ENCODE measurements at regions not wholly inside any gene's neighbourhood (a gene's known extent, or its start where the extent isn't known, plus 50 kb on each side); places are given as distances from the start of the nearest gene placed in this dataset.

- TF ChIP-seq CTCF (IDR thresholded peaks at IDR 0.05; ENCODE audit: low read length) (peak; percentile 65), EZH2 (optimal IDR thresholded peaks at IDR 0.05; ENCODE audit: low read depth, low read length) (no peak), EZH2phosphoT487 (IDR thresholded peaks at IDR 0.05; ENCODE audit: low read length) (no peak)
- Histone ChIP-seq H4K20me1 (ENCODE audit: insufficient read depth, low read length) (no peaks in the 10 kb centered on the region), H3K9ac (ENCODE audit: low read length) (no peak overlapping the region), H3K9me3 (replicated peaks; ENCODE audit: insufficient read depth, low read length) (no peaks in the 10 kb centered on the region), H3K4me3 (ENCODE audit: low read length) (no peak overlapping the region), H2AFZ (ENCODE audit: low read length) (no peak overlapping the region), H3K27ac (ENCODE audit: low read length) (no peak overlapping the region), H3K79me2 (ENCODE audit: low read length) (no peaks in the 10 kb centered on the region), H3K36me3 (replicated peaks; ENCODE audit: insufficient read depth, low read length) (no peaks in the 10 kb centered on the region), H3K4me2 (ENCODE audit: low read depth, low read length) (no peak overlapping the region), H3F3A (ENCODE audit: insufficient read depth, low read length) (no peaks in the 10 kb centered on the region), H3K9me2 (replicated peaks; ENCODE audit: insufficient read depth, low read length) (no peaks in the 10 kb centered on the region), H3K27me3 (replicated peaks; ENCODE audit: insufficient read depth, low read length) (no peaks in the 10 kb centered on the region), H3K4me1 (ENCODE audit: low read length) (no peaks in the 10 kb centered on the region)
- no peak for DNase-seq
Observed at GRCh38 chr9:107137495-107138202, 145.4 kb upstream of the RAD23B start.

DNA sequence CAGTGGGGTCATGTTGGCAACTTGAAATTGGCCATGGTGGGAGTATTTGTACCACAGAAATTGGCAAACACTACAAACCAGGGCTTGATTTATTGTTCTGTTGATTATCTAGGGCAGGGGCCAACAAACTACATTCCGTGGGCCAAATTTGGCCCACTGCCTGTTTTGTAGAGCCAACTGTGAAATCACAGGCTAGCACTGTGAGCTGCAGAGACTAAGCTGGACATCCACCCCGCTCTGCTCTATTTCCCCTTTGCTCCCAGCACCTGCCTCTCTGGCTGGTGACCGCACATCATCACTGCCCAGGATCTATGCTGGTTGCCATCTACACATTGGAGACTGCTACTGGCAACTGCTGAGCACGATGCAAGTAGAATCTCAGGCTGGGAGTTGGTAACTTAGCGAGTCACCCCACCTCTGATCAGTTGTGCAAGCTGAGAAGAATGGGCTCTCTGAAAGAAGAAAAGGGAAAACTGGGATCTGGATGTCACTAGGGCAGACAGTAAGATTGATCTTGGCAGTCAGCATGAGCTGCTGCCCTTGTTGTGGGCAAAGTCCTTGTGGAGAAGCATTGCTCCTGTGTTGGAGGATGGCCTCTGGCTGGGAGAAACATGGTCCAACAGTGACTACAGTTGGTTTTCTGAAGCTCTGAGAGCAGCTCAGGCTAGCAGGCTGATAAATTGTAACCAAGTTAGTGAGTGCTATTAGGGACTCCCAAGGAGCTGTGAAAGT lies 144.7 kb upstream of the RAD23B start:
- H3K4me3 ChIP-seq (ENCODE audit: low read length), result no peak overlapping the region
- no peaks in the 10 kb centered on the region for H3K79me2 ChIP-seq (ENCODE audit: low read length)
- no peaks in the 10 kb centered on the region for H3K36me3 ChIP-seq (replicated peaks; ENCODE audit: insufficient read depth, low read length)
- no peaks in the 10 kb centered on the region for H3K4me1 ChIP-seq (ENCODE audit: low read length)
- DNase-seq, result no peak
- no peaks in the 10 kb centered on the region for H4K20me1 ChIP-seq (ENCODE audit: insufficient read depth, low read length)
- no peaks in the 10 kb centered on the region for H3K27me3 ChIP-seq (replicated peaks; ENCODE audit: insufficient read depth, low read length)
- H3K4me2 ChIP-seq (ENCODE audit: low read depth, low read length), result no peak overlapping the region
- H3K9me2 ChIP-seq (replicated peaks; ENCODE audit: insufficient read depth, low read length), result no peaks in the 10 kb centered on the region
- H3K9ac ChIP-seq (ENCODE audit: low read length), result no peak overlapping the region
- H2AFZ ChIP-seq (ENCODE audit: low read length), result no peak overlapping the region
- H3F3A ChIP-seq (ENCODE audit: insufficient read depth, low read length), result no peaks in the 10 kb centered on the region
- H3K27ac ChIP-seq (ENCODE audit: low read length), result no peak overlapping the region
- H3K9me3 ChIP-seq (replicated peaks; ENCODE audit: insufficient read depth, low read length), result no peaks in the 10 kb centered on the region
- TF ChIP-seq EZH2phosphoT487 (IDR thresholded peaks at IDR 0.05; ENCODE audit: low read length) (no peak), EZH2 (optimal IDR thresholded peaks at IDR 0.05; ENCODE audit: low read depth, low read length) (no peak), CTCF (IDR thresholded peaks at IDR 0.05; ENCODE audit: low read length) (no peak)

DNA sequence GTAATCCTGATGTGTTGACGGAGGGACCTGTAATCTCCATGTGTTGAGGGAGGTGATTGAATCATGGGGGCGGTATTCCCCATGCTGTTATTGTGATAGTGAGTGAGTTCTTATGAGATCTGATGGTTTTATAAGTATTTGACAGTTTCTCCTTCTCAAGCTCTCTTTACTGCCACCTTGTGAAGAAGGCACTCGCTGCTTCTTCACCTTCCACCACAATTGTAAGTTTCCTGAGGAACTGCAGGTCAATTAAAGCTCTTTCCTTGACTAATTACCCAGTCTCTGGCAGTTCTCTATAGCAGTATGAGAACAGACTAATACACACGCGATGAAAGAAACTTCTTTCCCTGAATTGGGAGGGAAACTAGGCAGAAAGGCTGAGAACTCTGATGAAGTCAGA lies 141.1 kb upstream of the RAD23B start:
- no peaks in the 10 kb centered on the region for H3K79me2 ChIP-seq (ENCODE audit: low read length)
- no peaks in the 10 kb centered on the region for H3K4me1 ChIP-seq (ENCODE audit: low read length)
- no peaks in the 10 kb centered on the region for H4K20me1 ChIP-seq (ENCODE audit: insufficient read depth, low read length)
- H3K27me3 ChIP-seq (replicated peaks; ENCODE audit: insufficient read depth, low read length), result no peaks in the 10 kb centered on the region
- no peak overlapping the region for H3K27ac ChIP-seq (ENCODE audit: low read length)
- no peak overlapping the region for H3K4me3 ChIP-seq (ENCODE audit: low read length)
- no peak overlapping the region for H3K9ac ChIP-seq (ENCODE audit: low read length)
- DNase-seq, result peak; percentile 27
- H2AFZ ChIP-seq (ENCODE audit: low read length), result no peak overlapping the region
- TF ChIP-seq EZH2 (optimal IDR thresholded peaks at IDR 0.05; ENCODE audit: low read depth, low read length) (no peak), CTCF (IDR thresholded peaks at IDR 0.05; ENCODE audit: low read length) (peak; percentile 42)
- H3K9me2 ChIP-seq (replicated peaks; ENCODE audit: insufficient read depth, low read length), result no peaks in the 10 kb centered on the region
- H3K36me3 ChIP-seq (replicated peaks; ENCODE audit: insufficient read depth, low read length), result no peaks in the 10 kb centered on the region
- H3F3A ChIP-seq (ENCODE audit: insufficient read depth, low read length), result no peaks in the 10 kb centered on the region
- no peak overlapping the region for H3K4me2 ChIP-seq (ENCODE audit: low read depth, low read length)
- no peaks in the 10 kb centered on the region for H3K9me3 ChIP-seq (replicated peaks; ENCODE audit: insufficient read depth, low read length)

Data from MM.1S (cell line).